HG02763 (cell line): ENCODE measurements at regions not wholly inside any gene's neighbourhood (a gene's known extent, or its start where the extent isn't known, plus 50 kb on each side); places are given as distances from the start of the nearest gene placed in this dataset.
"Not testable (repeated sequence)": the region's sequence is repeated elsewhere in the genome, so short reads cannot be mapped to it uniquely, and the experiment has no call there.

Source experiments
- ATAC-seq: cut with Tn5 transposase; IDR thresholded peaks from one replicate; pipeline ENCODE4 v1.9.1; 2021; ENCODE audit warnings: mild to moderate bottlenecking, moderate library complexity; ENCODE audit not compliant: unreplicated experiment

GRCh38 chr4:17250591-17250990 lies 261.3 kb downstream of the QDPR start:
- no peak for ATAC-seq

GRCh38 chr4:17246656-17247055 lies 265.2 kb downstream of the QDPR start:
- ATAC-seq = no peak

- ATAC-seq = no peak
Observed at GRCh38 chr4:17241835-17242234, 270.1 kb downstream of the QDPR start.

GRCh38 chr4:17238633-17239032 lies 273.3 kb downstream of the QDPR start:
- ATAC-seq = no peak

- no peak for ATAC-seq
Observed at GRCh38 chr4:17236686-17237085, 275.2 kb downstream of the QDPR start.

GRCh38 chr4:17234678-17235077 lies 277.2 kb downstream of the QDPR start:
- ATAC-seq = no peak

- ATAC-seq = no peak
Observed at GRCh38 chr4:17232566-17233253, 279.2 kb downstream of the QDPR start.

GRCh38 chr4:17231880-17232475 lies 279.9 kb downstream of the QDPR start:
- not testable (repeated sequence) for ATAC-seq

- ATAC-seq = no peak
Observed at GRCh38 chr4:17230727-17231126, 281.2 kb downstream of the QDPR start.

GRCh38 chr4:17220816-17221215 lies 291.1 kb downstream of the QDPR start:
- ATAC-seq = no peak

- ATAC-seq = no peak
Observed at GRCh38 chr4:17218786-17219185, 293.1 kb downstream of the QDPR start.

GRCh38 chr4:17206829-17207801 lies 304.8 kb downstream of the QDPR start:
- ATAC-seq = no peak

- no peak for ATAC-seq
Observed at GRCh38 chr4:17204908-17205307, 306.5 kb upstream of the LDB2 start.

GRCh38 chr4:17203797-17204196 lies 305.4 kb upstream of the LDB2 start:
- no peak for ATAC-seq

GRCh38 chr4:17197070-17197469 lies 298.6 kb upstream of the LDB2 start:
- ATAC-seq = no peak

- no peak for ATAC-seq
Observed at GRCh38 chr4:17195461-17196275, 297.2 kb upstream of the LDB2 start.

GRCh38 chr4:17194586-17194985 lies 296.1 kb upstream of the LDB2 start:
- no peak for ATAC-seq

- no peak for ATAC-seq
Observed at GRCh38 chr4:17189759-17190158, 291.3 kb upstream of the LDB2 start.

GRCh38 chr4:17189401-17189720 lies 290.9 kb upstream of the LDB2 start:
- no peak for ATAC-seq

- ATAC-seq = no peak
Observed at GRCh38 chr4:17188547-17189400, 290.3 kb upstream of the LDB2 start.
